HEK293 (cell line): ENCODE measurements at regions not wholly inside any gene's neighbourhood (a gene's known extent, or its start where the extent isn't known, plus 50 kb on each side); places are given as distances from the start of the nearest gene placed in this dataset.

ENCODE experiments used
- CTCF ChIP-seq: fragments of 450-650 bp; formaldehyde crosslinking; IDR thresholded peaks from 2 replicates; pipeline ENCODE4 v1.5.1; 2016; ENCODE audit warnings: missing biosample characterization, missing genetic modification characterization
- GLI4 ChIP-seq: fragments of 450-650 bp; formaldehyde crosslinking; IDR thresholded peaks from 2 replicates; pipeline ENCODE4 v1.5.1; 2016; ENCODE audit warnings: missing biosample characterization, missing genetic modification characterization
- KLF16 ChIP-seq: fragments of 450-650 bp; formaldehyde crosslinking; IDR thresholded peaks from 2 replicates; pipeline ENCODE4 v1.5.1; 2017; ENCODE audit warnings: missing biosample characterization, missing genetic modification characterization
- REPIN1 ChIP-seq: fragments of 450-650 bp; formaldehyde crosslinking; IDR thresholded peaks from 2 replicates; pipeline ENCODE4 v1.5.1; 2017; ENCODE audit warnings: missing biosample characterization, missing genetic modification characterization, low read depth
- SP2 ChIP-seq: fragments of 450-650 bp; formaldehyde crosslinking; IDR thresholded peaks from 2 replicates; pipeline ENCODE4 v1.5.1; 2016; ENCODE audit warnings: missing biosample characterization, missing genetic modification characterization
- YY1 ChIP-seq: fragments of 450-650 bp; formaldehyde crosslinking; IDR thresholded peaks from 2 replicates; pipeline ENCODE4 v1.5.1; 2018; ENCODE audit warnings: missing biosample characterization, missing genetic modification characterization
- ZFHX2 ChIP-seq: fragments of 450-650 bp; formaldehyde crosslinking; conservative IDR thresholded peaks from 2 replicates; pipeline ENCODE4 v1.5.1; 2016; ENCODE audit warnings: missing biosample characterization, missing genetic modification characterization
- ZNF132 ChIP-seq: fragments of 450-650 bp; formaldehyde crosslinking; IDR thresholded peaks from 2 replicates; pipeline ENCODE4 v1.5.1; 2017; ENCODE audit warnings: missing biosample characterization, missing genetic modification characterization, borderline replicate concordance
- ZNF169 ChIP-seq: fragments of 450-650 bp; formaldehyde crosslinking; IDR thresholded peaks from 2 replicates; pipeline ENCODE4 v1.5.1; 2016; ENCODE audit warnings: missing biosample characterization, missing genetic modification characterization
- ZNF292 ChIP-seq: fragments of 450-650 bp; formaldehyde crosslinking; IDR thresholded peaks from 2 replicates; pipeline ENCODE4 v1.5.1; 2016; ENCODE audit warnings: low read depth, missing biosample characterization, missing genetic modification characterization, borderline replicate concordance
- ZNF324 ChIP-seq: fragments of 450-650 bp; formaldehyde crosslinking; IDR thresholded peaks from 2 replicates; pipeline ENCODE4 v1.5.1; 2016; ENCODE audit warnings: missing biosample characterization, missing genetic modification characterization
- ZNF660 ChIP-seq: fragments of 450-650 bp; IDR thresholded peaks from 2 replicates; pipeline ENCODE4 v1.5.1; 2018; ENCODE audit warnings: missing biosample characterization, mild to moderate bottlenecking, missing genetic modification characterization
- ZSCAN18 ChIP-seq: fragments of 450-650 bp; formaldehyde crosslinking; IDR thresholded peaks from 2 replicates; pipeline ENCODE4 v1.5.1; 2016; ENCODE audit warnings: missing biosample characterization, missing genetic modification characterization

- TF ChIP-seq ZNF292 (no peak), ZNF324 (tag by site-specific recombination) (no peak), ZFHX2 (tag by site-specific recombination) (no peak), KLF16 (tag by site-specific recombination) (no peak), ZSCAN18 (tag by site-specific recombination) (no peak), ZNF132 (tag by site-specific recombination) (no peak), REPIN1 (no peak), ZNF169 (tag by site-specific recombination) (no peak), YY1 (tag by site-specific recombination) (no peak), CTCF (tag by site-specific recombination) (no peak), GLI4 (tag by site-specific recombination) (no peak), SP2 (no peak), ZNF660 (no peak)
These were observed 74.1 kb upstream of the IRX6 start for GRCh38 chr16:55249936-55250335.
